ENCODE measurements at regions not wholly inside any gene's neighbourhood (a gene's known extent, or its start where the extent isn't known, plus 50 kb on each side); places are given as distances from the start of the nearest gene placed in this dataset.

- TF ChIP-seq CHD7 (IDR thresholded peaks at IDR 0.05; ENCODE audit: insufficient replicate concordance, low read length): no peak
- no peak for TF ChIP-seq POLR2AphosphoS5 (IDR thresholded peaks at IDR 0.05; ENCODE audit: low read depth, low read length)
Measured at GRCh38 chr2:20513946-20514345, 67.1 kb downstream of the RHOB start (continued).
